ENCODE measurements at regions not wholly inside any gene's neighbourhood (a gene's known extent, or its start where the extent isn't known, plus 50 kb on each side); places are given as distances from the start of the nearest gene placed in this dataset.

GRCh38 chr2:175540421-175540820 lies 358.9 kb upstream of the ATP5MC3 start:
- no peak for TF ChIP-seq EZH2 (IDR thresholded peaks at IDR 0.05; ENCODE audit: borderline replicate concordance, low read depth, low read length, poor library complexity, severe bottlenecking)
- TF ChIP-seq CTCF (conservative IDR thresholded peaks at IDR 0.05; ENCODE audit: low read depth, low read length) = no peak
- CTCF ChIA-PET = no interaction called here
- DNase-seq (ENCODE audit: low spot score) = no peak
- intact Hi-C loops (cut with micrococcal nuclease; ENCODE audit: unreplicated experiment) = no loop called here
- Histone ChIP-seq H3K27ac (ENCODE audit: low read depth, low read length, poor library complexity, severe bottlenecking) (no peak overlapping the region), H3K9me3 (ENCODE audit: low read depth, low read length, poor library complexity, severe bottlenecking) (no peaks in the 10 kb centered on the region), H3K4me1 (ENCODE audit: insufficient read depth, low read length, poor library complexity, severe bottlenecking) (peaks cover 12% of the 10 kb centered on the region), H3K27me3 (replicated peaks; ENCODE audit: insufficient read depth, low read depth, low read length, poor library complexity) (no peaks in the 10 kb centered on the region), H3K4me3 (ENCODE audit: low read depth, low read length, poor library complexity, severe bottlenecking) (no peak overlapping the region), H3K36me3 (ENCODE audit: insufficient read depth, low read length, poor library complexity, severe bottlenecking) (no peaks in the 10 kb centered on the region)
- POLR2A ChIA-PET (ENCODE audit: low non-redundant PET) = no interaction called here
- no TSS peak for BruUV-seq (replicated peaks)

- Histone ChIP-seq H3K36me3 (ENCODE audit: insufficient read depth, low read length, poor library complexity, severe bottlenecking) (no peaks in the 10 kb centered on the region), H3K4me3 (ENCODE audit: low read depth, low read length, poor library complexity, severe bottlenecking) (no peak overlapping the region), H3K4me1 (ENCODE audit: insufficient read depth, low read length, poor library complexity, severe bottlenecking) (peaks cover 12% of the 10 kb centered on the region), H3K9me3 (ENCODE audit: low read depth, low read length, poor library complexity, severe bottlenecking) (no peaks in the 10 kb centered on the region), H3K27ac (ENCODE audit: low read depth, low read length, poor library complexity, severe bottlenecking) (no peak overlapping the region), H3K27me3 (replicated peaks; ENCODE audit: insufficient read depth, low read depth, low read length, poor library complexity) (no peaks in the 10 kb centered on the region)
- intact Hi-C loops (cut with micrococcal nuclease; ENCODE audit: unreplicated experiment) = loop anchor here (5.0 kb wide), 1 partner anchor 167 kb away; no protein-coding TSS in a partner anchor
- no peak for DNase-seq (ENCODE audit: low spot score)
- ChIA-PET POLR2A (ENCODE audit: low non-redundant PET) (no interaction called here), CTCF (no interaction called here)
- no TSS peak for BruUV-seq (replicated peaks)
- TF ChIP-seq EZH2 (IDR thresholded peaks at IDR 0.05; ENCODE audit: borderline replicate concordance, low read depth, low read length, poor library complexity, severe bottlenecking) = no peak
- TF ChIP-seq CTCF (conservative IDR thresholded peaks at IDR 0.05; ENCODE audit: low read depth, low read length) = no peak
Measured at GRCh38 chr2:175539122-175539521, 357.6 kb upstream of the ATP5MC3 start.

- ChIA-PET POLR2A (ENCODE audit: low non-redundant PET) (no interaction called here), CTCF (no interaction called here)
- peaks cover 12% of the 10 kb centered on the region for H3K4me1 ChIP-seq (ENCODE audit: insufficient read depth, low read length, poor library complexity, severe bottlenecking)
- TF ChIP-seq EZH2 (IDR thresholded peaks at IDR 0.05; ENCODE audit: borderline replicate concordance, low read depth, low read length, poor library complexity, severe bottlenecking) (no peak), CTCF (conservative IDR thresholded peaks at IDR 0.05; ENCODE audit: low read depth, low read length) (0 out of 2 replicates have a peak, but pooled peaks have one; percentile 1)
- H3K9me3 ChIP-seq (ENCODE audit: low read depth, low read length, poor library complexity, severe bottlenecking) = no peaks in the 10 kb centered on the region
- no peak for DNase-seq (ENCODE audit: low spot score)
- no peaks in the 10 kb centered on the region for H3K27me3 ChIP-seq (replicated peaks; ENCODE audit: insufficient read depth, low read depth, low read length, poor library complexity)
- H3K4me3 ChIP-seq (ENCODE audit: low read depth, low read length, poor library complexity, severe bottlenecking) = no peak overlapping the region
- intact Hi-C loops (cut with micrococcal nuclease; ENCODE audit: unreplicated experiment) = loop anchor here (5.0 kb wide), 1 partner anchor 164 kb away; no protein-coding TSS in a partner anchor
- BruUV-seq (replicated peaks) = no TSS peak
- H3K36me3 ChIP-seq (ENCODE audit: insufficient read depth, low read length, poor library complexity, severe bottlenecking) = no peaks in the 10 kb centered on the region
- H3K27ac ChIP-seq (ENCODE audit: low read depth, low read length, poor library complexity, severe bottlenecking) = no peak overlapping the region
Measured at GRCh38 chr2:175536059-175536458, 354.5 kb upstream of the ATP5MC3 start.

Measured in A673 (cell line).